CMK (cell line): ENCODE measurements at regions not wholly inside any gene's neighbourhood (a gene's known extent, or its start where the extent isn't known, plus 50 kb on each side); places are given as distances from the start of the nearest gene placed in this dataset.

ENCODE experiments used
- DNase-seq: peaks from one replicate; pipeline ENCODE4 v3.0.0-alpha.2; 2010; ENCODE audit warnings: low read depth

DNA sequence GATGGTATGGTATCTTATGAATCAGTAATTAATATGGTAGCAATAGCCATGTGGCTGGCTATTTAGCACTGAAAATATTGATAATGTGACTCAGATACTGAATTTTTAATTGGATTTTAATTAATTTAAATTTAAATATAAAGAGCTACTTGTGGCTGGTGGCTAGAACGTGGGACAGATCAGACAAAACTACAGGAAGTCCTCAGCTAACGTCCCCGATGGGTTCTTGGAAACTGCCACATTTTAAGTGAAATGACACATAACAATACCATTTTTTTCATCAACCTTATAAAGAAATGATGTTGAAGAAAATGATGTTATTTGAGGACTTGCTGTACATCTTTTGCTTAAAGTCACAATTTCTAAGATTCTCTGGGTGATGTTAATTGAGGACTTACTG is 138.1 kb upstream of the FLRT2 start:
- no peak for DNase-seq

GRCh38 chr14:85399186-85399585 is 130.8 kb upstream of the FLRT2 start:
- DNase-seq, result no peak

DNA sequence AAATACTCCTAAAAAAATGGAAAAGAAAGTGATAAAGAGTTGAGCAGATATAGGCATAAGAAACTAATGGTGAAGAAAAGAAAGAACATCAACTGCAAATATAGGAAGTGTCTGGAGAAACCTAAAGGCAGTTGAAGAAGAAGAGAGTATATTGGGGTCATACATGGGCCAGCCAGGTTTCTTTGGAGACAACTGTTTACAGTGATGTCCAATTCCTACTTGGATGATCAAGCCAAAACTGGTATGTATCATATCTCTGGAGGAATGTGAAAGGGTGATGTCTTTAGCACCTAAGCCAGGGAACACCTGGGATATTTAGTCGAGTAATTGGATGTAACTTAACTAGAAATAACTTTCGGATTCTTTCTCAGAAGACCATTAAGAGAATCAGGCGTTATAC is 129.3 kb upstream of the FLRT2 start:
- DNase-seq, result no peak

GRCh38 chr14:85401384-85401783 is 128.6 kb upstream of the FLRT2 start:
- DNase-seq, result no peak

DNA sequence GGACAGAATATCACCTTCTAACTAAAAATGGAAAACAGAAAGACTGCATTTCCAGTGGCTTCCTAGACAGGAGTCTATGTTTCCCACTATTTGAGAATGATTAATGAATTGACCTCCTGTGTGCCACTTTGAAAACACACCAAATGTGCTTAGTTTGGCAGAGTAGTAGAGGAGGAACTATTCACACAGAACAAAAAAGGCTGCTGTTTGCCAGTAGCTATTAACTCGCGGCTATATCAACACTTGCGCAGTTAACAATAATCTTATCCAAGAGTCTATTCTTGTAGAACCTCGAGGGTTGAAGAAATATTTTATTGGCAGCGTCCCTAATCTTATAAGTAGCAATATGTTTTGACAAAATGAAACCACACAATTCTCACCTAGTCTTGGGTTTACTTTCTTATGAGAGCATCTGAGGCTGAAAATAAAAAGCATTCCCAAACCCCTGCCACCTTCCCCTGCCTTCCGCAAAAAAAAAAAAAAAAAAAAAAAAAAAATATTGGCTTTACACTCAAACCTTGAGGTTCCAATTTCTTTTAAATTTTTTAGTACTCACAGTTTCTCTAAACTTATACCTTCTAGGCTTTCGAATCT is 127.3 kb upstream of the FLRT2 start:
- DNase-seq, result no peak

- DNase-seq, result no peak
These were observed 120.3 kb upstream of the FLRT2 start for GRCh38 chr14:85409481-85410210.

DNA sequence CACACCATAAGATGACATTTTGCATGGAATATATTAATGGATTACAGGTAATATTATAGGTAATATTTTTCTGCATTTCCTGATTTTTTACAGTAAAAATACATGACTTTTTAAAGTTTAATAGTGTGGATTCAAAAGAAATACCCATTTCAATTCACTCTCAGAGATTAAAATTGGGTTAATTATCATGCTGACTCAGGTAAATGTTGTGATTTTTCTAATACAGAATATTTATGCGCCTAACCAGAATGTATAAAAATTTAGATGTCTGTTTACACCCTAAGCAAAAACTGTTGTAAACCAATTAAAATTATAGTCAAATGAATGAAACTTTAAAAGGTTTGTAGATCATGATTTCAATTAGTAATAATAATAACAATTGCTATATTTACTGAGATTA is 117.2 kb upstream of the FLRT2 start:
- no peak for DNase-seq

- DNase-seq, result no peak
These were observed 116.0 kb upstream of the FLRT2 start for GRCh38 chr14:85413836-85414526.

DNA sequence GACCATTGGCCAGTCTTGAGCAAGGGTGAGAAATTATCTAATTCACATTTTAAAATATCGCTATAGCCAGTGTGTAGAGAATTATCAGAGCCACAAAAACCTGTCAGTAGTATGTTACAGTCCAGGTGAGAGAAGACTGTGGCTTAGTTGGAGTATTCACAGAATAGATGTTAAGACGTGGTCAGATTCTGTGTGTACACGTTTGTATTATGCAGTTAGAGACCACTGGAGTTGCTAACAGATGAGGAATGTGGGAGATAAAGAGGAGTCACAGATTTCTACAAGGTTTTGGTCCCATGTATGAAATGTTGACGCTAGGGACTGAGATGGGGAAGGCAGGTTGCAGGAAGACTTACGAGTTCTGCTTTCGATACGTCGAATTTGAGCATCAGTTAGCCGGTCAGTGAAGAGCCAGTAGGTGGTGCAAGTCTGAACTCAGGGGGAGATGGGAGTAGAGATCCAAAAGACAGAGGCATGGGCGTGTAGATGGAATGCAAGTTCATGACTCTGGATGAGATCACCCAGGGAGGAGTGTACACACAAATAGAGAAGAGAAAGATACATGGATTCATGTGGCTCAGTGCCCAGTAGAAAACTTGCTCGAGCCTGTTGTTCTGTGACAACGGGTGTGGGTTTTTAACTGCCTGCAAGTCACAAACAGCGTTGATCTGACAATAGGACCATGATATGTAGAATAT is 114.8 kb upstream of the FLRT2 start:
- no peak for DNase-seq

DNA sequence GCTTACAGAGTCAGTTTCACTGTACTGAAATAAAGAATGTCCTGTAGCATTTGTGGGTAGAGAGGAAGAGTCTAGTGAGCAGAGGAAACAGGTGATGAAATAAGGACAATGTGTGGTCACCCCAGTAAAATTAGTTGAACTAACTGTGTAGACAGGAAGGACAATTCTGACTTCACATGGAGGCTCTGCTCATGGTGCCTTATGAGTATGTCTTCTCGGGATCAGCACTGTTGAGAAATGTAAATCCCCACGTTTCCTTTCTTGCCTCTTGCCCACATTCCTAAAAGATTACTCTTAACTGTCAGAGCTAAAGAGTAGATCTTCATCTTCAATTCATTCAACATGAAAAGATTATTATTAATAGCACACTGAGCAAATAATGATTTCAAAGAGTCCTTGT is 113.2 kb upstream of the FLRT2 start:
- DNase-seq, result peak; percentile 22

DNA sequence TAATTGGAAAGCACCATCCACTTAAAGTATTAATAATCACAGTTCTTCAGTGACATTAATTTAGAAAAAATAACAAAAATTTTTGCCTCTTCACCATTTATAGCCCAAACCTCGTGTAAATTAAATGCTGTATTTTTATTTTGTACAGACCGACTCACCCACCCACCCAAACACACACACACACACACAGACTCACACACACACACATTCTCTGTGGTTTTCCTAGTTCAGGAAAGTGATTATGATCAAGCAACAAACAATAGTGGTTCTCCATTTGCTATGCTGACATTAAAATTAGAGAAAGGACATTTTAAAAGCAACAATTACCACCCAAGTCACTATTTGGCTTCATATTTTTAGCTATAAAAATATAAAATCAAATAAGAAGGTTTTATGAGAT is 112.5 kb upstream of the FLRT2 start:
- DNase-seq, result no peak

- no peak for DNase-seq
These were observed 111.2 kb upstream of the FLRT2 start for GRCh38 chr14:85418721-85419120.

- DNase-seq, result no peak
These were observed 109.7 kb upstream of the FLRT2 start for GRCh38 chr14:85420278-85420677.

- no peak for DNase-seq
These were observed 109.2 kb upstream of the FLRT2 start for GRCh38 chr14:85420707-85421106.

DNA sequence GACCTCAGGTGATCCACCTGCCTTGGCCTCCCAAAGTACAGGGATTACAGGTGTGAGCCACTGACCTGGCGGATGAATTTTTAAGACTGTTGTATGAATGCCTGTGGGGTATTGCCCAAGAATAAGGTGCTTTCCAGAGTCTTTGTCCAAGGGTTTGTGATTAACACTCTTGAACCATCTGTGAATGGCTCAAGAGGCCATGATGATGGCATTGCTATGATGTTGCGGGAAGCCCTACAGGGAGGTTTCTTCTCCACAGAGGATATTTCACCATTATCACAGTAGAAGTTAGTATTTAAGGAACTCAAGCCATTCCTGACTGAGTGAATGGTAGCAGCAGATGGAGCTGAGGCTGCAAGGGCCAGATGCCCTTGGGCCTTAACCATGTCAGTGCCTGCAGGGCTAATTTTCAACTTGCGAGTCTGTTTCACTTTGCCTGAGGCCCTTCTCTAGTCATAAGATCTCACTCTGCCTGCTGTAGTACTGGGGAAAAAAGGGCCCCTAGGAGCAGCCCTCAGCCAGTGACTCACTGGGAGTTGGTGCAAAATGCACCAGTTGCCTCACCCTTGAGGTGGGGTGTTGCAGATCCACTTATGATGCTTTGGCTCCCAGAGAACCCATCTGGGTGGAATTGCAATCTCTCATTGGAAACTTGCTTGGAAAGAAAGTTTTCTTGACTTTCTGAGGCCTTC is 108.6 kb upstream of the FLRT2 start:
- DNase-seq, result no peak

GRCh38 chr14:85423889-85424288 is 106.1 kb upstream of the FLRT2 start:
- no peak for DNase-seq

GRCh38 chr14:85425507-85425906 is 104.4 kb upstream of the FLRT2 start:
- no peak for DNase-seq

DNA sequence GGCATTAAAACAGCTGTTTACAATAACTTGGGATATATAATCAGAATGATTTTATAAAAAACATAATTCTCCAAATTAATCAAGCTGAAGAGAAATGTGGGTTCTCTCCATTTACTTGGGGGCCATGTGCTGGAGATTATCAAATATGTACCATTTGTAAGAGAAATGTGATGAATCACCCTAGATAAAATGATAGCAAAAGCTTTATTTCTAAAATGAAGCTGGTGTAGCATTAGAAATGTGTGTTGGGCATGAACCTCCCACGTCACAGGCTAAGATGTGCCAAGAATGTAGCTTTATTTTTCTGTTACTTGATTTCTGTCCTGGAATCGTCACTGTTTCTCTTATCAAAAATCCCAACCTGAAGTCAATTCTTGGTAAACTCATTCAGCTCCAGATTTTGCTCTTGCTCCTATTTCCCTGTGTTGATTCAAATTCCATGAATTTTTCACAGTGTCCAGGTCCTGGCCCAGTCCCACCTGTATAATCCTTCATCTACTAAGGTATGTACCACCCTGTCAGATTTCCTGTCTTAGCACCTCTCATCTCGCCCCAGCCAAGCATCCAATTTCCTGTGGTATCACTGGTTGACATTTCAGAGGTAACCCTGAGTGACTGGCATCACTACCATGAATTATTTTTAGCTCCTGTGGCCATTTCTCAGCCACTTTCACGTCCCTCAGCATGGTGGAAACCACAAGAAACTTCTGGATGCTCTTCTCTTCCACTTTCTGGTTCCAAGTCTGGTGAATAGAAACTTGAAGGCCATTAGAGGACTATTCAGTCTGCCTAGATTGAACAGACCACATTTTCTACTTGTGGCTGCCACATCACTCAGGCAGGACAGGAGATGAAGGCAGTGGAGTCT is 103.6 kb upstream of the FLRT2 start:
- DNase-seq, result no peak

DNA sequence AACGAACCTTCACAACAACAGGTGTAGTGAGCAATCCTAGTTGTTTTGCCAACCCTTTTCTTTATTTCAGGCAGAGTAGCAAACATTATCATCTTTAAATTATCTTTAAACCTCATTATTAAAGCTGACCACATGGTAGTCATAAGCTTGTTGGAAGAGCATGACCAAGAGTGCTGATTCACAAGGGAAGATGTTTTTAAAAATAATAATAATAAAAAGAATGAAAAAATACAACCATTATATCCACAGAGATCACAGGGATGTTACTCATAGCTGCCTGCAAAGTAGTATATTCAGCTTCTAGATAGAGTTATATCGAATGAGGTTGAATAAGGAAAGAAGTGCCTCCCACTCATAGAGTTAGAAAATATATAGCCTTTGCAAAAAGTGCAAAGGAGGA is 101.0 kb upstream of the FLRT2 start:
- DNase-seq, result no peak

DNA sequence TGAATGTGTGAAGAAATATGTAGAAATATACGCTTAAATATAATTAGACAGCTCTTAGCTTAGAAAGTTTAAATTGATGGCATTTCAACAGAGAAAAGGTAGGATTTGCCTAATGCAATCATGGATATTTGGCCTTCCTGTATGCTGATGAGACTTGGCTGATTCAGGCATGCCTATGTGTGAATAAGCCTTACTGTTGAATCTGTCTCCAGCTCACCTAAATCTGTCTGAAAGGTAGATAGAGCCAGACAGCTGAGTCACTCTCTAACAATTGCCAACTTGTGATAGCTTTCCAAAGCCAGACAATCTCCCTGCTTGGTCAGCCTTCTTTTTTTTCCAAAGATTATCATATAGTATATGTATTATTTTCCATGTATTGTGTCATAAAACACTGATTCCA is 92.8 kb upstream of the FLRT2 start:
- no peak for DNase-seq

GRCh38 chr14:85438001-85438400 is 91.9 kb upstream of the FLRT2 start:
- DNase-seq, result no peak
